Activated B cell treated with CpG ODN at 0.5 μM for 24 hours (primary cell): ENCODE measurements at regions not wholly inside any gene's neighbourhood (a gene's known extent, or its start where the extent isn't known, plus 50 kb on each side); places are given as distances from the start of the nearest gene placed in this dataset.

Experiments used
- ATAC-seq: fragments of 200-7000 bp; cut with Tn5 transposase; one replicate; pipeline ENCODE4 v1.10.0; 2021; ENCODE audit warnings: low read depth, mild to moderate bottlenecking, moderate library complexity
- CTCF ChIA-PET: fragments of 350-600 bp; sonication (Branson Sonifier 250); formaldehyde crosslinking; loops from one replicate; lab custom pipeline; 2021; ENCODE audit warnings: antibody characterized with exemption; lab: Charles Lee
- POLR2A ChIA-PET: fragments of 350-600 bp; sonication (Branson Sonifier 250); formaldehyde crosslinking; loops from one replicate; lab custom pipeline; 2021; ENCODE audit warnings: antibody characterized with exemption; lab: Charles Lee
- DNase-seq: peaks from one replicate; pipeline ENCODE4 v3.0.0; 2022
- H3K27ac Mint-ChIP-seq: one replicate; pipeline ENCODE4 v1.8.0; 2020; ENCODE audit warnings: mixed read lengths
- H3K27me3 Mint-ChIP-seq: one replicate; pipeline ENCODE4 v1.8.0; 2021; ENCODE audit warnings: mixed read lengths
- H3K36me3 Mint-ChIP-seq: one replicate; pipeline ENCODE4 v1.8.0; 2021; ENCODE audit warnings: low read depth, mixed read lengths
- H3K4me1 Mint-ChIP-seq: one replicate; pipeline ENCODE4 v1.8.0; 2021; ENCODE audit warnings: mixed read lengths
- H3K4me3 Mint-ChIP-seq: one replicate; pipeline ENCODE4 v1.8.0; 2020; ENCODE audit warnings: mild to moderate bottlenecking, mixed read lengths
- H3K9me3 Mint-ChIP-seq: one replicate; pipeline ENCODE4 v1.8.0; 2020; ENCODE audit warnings: mixed read lengths
- CTCF ChIP-seq: fragments of 200-600 bp; IDR thresholded peaks from one replicate; pipeline ENCODE4 v1.8.0; 2022; ENCODE audit warnings: antibody characterized with exemption, mild to moderate bottlenecking
- intact Hi-C: fragments of 100-400 bp; cut with micrococcal nuclease; formaldehyde crosslinking; loops from one replicate; pipeline ENCODE4 v1.15.1; 2024

GRCh38 chr7:24463474-24463873 lies 109.8 kb upstream of the PALS2 start:
- Mint-ChIP-seq H3K36me3 (no peaks in the 10 kb centered on the region), H3K4me1 (no peaks in the 10 kb centered on the region), H3K27ac (no peak overlapping the region), H3K9me3 (no peaks in the 10 kb centered on the region), H3K4me3 (no peak overlapping the region), H3K27me3 (no peaks in the 10 kb centered on the region)
- DNase-seq = no peak
- ATAC-seq = no peak
- TF ChIP-seq CTCF = no peak
- intact Hi-C loops = no loop called here
- CTCF ChIA-PET = no interaction called here
- POLR2A ChIA-PET = no interaction called here

- no peak for TF ChIP-seq CTCF
- no peaks in the 10 kb centered on the region for H3K27me3 Mint-ChIP-seq
- ATAC-seq (no peak), DNase-seq (no peak)
- H3K4me1 Mint-ChIP-seq = no peaks in the 10 kb centered on the region
- ChIA-PET CTCF (no interaction called here), POLR2A (no interaction called here)
- no peaks in the 10 kb centered on the region for H3K36me3 Mint-ChIP-seq
- intact Hi-C loops = no loop called here
- H3K4me3 Mint-ChIP-seq = no peak overlapping the region
- no peak overlapping the region for H3K27ac Mint-ChIP-seq
- no peaks in the 10 kb centered on the region for H3K9me3 Mint-ChIP-seq
Measured at GRCh38 chr7:24464861-24465260, 108.4 kb upstream of the PALS2 start.

- Mint-ChIP-seq H3K36me3 (no peaks in the 10 kb centered on the region), H3K27ac (no peak overlapping the region), H3K4me3 (no peak overlapping the region), H3K27me3 (no peaks in the 10 kb centered on the region), H3K4me1 (no peaks in the 10 kb centered on the region), H3K9me3 (no peaks in the 10 kb centered on the region)
- DNase-seq = no peak
- intact Hi-C loops = no loop called here
- ATAC-seq = no peak
- TF ChIP-seq CTCF = no peak
- ChIA-PET CTCF (no interaction called here), POLR2A (no interaction called here)
Measured at GRCh38 chr7:24466168-24466768, 107.0 kb upstream of the PALS2 start.

GRCh38 chr7:24469118-24469517 lies 104.1 kb upstream of the PALS2 start:
- Mint-ChIP-seq H3K4me1 (no peaks in the 10 kb centered on the region), H3K27ac (no peak overlapping the region), H3K9me3 (no peaks in the 10 kb centered on the region), H3K36me3 (no peaks in the 10 kb centered on the region), H3K4me3 (no peak overlapping the region), H3K27me3 (no peaks in the 10 kb centered on the region)
- ChIA-PET CTCF (no interaction called here), POLR2A (no interaction called here)
- TF ChIP-seq CTCF = no peak
- ATAC-seq (no peak), DNase-seq (no peak)
- intact Hi-C loops = no loop called here

GRCh38 chr7:24472093-24472492 lies 101.2 kb upstream of the PALS2 start:
- CTCF ChIA-PET = no interaction called here
- intact Hi-C loops = no loop called here
- no peak overlapping the region for H3K4me3 Mint-ChIP-seq
- H3K27me3 Mint-ChIP-seq = no peaks in the 10 kb centered on the region
- H3K9me3 Mint-ChIP-seq = no peaks in the 10 kb centered on the region
- DNase-seq = no peak
- no peaks in the 10 kb centered on the region for H3K36me3 Mint-ChIP-seq
- POLR2A ChIA-PET = no interaction called here
- TF ChIP-seq CTCF = no peak
- H3K27ac Mint-ChIP-seq = no peak overlapping the region
- no peaks in the 10 kb centered on the region for H3K4me1 Mint-ChIP-seq
- ATAC-seq = no peak
